NCI-H2029 treated with DMSO at 0.1 percent for 48 hours (cell line): ENCODE measurements at regions not wholly inside any gene's neighbourhood (a gene's known extent, or its start where the extent isn't known, plus 50 kb on each side); places are given as distances from the start of the nearest gene placed in this dataset.

ENCODE experiments used
- DNase-seq: peaks from one replicate; lab custom pipeline; 2025; lab: John Stamatoyannopoulos, UW

DNA sequence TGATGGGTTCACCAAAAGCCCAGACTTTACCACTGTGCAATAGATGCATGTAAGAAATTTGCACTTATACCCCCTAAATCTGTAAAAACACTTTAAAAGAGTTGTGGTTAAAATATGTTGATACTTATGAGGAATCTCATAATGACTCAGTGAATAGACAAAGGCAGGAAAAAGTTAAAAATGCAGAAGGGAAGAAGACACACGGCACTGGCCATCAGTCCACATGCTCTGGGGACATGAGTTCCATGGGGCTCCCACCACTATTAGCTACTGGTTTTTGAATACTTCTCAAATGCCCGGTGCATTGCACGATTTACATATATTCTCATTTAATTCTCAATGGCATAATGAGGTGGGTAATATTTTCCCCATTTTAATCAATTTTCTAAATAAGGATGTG is 59.3 kb upstream of the BLID start:
- no peak for DNase-seq

DNA sequence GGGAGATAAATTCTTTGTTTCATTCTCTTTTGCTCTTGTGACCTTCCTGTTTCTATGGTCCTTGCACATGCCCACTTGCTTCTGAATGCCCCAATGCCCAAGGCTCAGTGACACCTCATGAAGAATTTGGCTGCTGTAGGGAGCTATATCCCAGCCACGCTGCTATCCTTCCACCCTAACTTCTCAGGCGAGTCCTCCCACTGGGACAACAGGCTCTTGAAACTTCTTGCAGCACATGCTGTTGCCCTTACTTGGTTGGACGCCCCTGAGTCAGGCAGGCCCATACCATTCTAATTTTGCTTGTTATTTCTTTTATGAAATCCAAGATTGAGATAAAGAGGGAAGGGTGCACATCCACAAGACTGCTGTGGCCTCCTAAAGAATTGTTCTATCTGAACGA is 57.6 kb upstream of the BLID start:
- DNase-seq, result no peak

DNA sequence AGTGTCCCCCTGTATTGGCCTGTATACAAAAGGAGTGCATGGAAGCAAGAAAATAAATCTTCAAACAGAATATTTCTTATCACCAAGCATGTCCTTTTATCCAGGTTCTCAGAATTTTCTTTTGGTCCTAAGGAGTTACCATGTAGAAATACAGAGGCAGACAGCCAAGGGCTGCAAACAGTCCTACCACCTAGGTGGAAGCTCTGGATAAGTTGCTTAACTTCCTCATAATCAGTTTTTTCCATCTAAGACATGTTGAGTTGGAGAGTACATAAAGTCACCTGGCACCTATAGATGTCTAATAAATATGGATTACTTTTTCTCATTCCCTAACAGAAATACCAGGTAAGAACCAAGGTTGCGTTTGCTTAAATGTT is 57.0 kb upstream of the BLID start:
- DNase-seq, result no peak

DNA sequence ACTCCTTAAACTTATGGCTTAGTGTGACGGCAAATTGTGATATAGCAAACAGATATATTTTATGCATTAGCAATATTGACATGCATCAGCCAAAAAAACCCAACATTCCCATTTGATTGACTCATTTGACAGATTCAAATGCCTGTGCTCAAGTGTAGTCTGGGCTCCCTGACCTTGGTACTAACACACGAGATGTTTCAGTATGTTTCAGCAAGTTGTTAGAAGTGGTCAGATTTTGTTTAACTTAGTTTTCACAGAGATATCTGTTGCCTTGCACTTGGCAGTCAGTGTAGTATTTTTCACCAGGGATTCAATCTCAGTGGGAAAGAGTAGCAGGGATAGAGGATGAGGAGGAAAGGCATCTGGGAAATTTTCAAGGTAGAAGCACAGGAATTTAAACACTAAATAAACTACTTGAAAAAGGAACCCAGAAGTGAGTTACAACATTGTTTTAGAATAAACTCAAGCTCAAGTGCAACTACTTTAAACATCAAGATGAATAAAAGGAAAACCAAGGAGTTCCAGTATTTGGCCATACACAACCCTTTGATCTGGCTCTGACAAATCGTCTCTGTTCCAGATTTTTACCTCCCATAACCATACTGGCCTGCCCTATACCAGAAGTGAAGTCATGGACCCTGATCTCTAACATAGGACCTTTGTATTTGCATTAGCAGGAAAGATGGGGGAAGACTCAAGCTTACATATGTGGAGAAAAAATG is 56.5 kb upstream of the BLID start:
- no peak for DNase-seq

DNA sequence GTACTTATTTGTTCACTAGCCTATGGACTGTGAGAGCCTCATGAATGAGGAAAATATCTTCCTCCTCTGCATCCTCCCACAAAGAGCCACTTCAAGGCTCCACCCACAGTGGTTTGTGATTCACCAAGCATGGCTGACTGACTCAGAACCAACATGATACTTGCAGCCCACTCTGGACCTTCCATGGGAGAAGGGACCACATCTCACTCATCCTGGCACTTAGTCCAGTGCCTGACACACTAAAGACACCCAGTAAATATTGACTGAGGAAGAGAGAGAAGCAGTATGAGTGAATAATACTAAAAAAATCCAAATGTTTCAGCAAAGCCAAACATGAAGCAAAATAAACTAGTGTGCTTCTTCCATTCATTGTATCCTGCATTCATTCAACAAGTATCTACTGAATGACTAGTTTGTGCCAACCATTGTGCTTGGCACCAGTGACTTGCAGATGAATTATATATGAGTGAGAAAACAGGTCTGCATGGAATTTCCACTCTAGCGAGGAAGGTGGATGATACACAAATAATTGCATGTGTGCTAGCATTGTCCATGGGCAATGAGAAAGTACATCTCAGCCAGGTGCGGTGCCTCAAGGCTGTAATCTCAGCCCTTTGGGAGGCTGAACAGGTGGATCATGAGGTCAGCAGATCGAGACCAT is 54.9 kb upstream of the BLID start:
- no peak for DNase-seq

DNA sequence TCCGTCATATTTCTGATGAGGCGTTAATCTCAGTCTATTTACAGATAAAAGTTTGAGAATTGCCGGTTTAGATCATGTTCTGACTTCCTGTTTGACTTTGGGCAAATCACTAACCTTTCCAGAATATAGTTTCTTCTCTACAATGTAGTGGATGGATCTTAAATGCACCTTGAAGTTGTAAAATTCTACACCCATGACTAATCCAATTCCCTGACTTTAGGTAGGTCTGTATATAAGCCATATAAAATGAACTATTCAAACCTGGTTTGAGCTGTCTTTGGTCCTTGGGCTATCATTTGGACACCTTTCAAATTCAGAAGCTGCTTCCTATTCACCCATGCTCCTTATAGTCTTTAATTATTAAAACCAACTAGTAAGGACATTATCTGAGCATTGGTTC is 52.2 kb upstream of the BLID start:
- DNase-seq, result no peak

DNA sequence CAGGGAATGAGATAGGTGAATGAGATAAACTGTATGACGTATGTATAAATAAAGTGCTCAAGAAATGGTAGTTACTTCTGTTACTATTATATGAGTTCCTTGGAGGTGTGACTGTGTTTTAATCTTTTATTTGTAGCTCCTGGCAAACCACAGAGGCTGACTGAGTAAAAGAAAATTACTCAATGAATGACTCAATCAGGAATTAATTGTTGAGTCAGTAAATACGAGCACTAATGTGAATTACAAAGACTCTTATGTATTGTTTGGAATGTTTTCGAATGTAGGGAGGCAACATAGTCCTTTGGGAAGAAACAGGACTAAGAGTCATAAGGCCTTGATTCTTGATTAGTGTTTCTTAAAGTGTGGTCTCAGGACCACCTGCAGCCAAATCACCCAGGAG is 51.1 kb upstream of the BLID start:
- DNase-seq, result no peak

DNA sequence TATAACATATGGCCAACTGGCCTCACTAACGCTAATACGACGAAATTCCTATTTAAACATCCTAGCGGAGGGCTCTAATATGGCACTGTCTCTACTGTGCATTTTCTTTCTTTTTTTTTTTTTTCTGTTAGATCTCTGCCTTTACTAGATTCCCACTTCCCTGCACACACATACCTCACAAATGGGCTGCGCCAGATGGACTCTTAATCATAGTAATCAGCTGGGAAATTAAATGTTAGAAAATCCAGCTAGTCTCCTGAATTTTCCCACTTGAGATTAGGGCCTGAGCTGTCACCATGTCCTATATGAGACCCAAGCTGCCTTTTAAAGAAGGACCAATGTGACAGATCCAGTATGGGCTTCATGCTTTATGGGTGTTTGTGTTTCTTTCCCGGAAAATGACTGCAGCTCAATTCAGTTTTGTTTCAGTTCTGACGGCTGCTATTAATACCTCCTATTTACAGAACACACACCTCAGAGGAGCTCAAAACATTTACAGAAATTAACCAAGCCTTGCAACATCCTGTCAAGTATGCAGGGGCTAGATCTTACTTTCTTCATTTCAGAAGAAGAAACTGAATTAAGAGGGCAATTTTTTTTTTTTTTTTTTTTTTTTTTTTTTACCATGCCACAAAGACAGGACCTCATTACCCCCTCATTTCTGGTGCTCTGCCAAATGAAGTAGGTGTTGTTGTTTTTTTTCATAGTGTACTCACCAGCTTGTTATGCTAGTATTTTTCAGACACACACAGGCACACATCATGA is 49.8 kb upstream of the BLID start:
- no peak for DNase-seq
